ENCODE measurements at regions not wholly inside any gene's neighbourhood (a gene's known extent, or its start where the extent isn't known, plus 50 kb on each side); places are given as distances from the start of the nearest gene placed in this dataset.

GRCh38 chr5:68405784-68406743 is 190.5 kb downstream of the PIK3R1 start:
- TF ChIP-seq, protein P1, sequence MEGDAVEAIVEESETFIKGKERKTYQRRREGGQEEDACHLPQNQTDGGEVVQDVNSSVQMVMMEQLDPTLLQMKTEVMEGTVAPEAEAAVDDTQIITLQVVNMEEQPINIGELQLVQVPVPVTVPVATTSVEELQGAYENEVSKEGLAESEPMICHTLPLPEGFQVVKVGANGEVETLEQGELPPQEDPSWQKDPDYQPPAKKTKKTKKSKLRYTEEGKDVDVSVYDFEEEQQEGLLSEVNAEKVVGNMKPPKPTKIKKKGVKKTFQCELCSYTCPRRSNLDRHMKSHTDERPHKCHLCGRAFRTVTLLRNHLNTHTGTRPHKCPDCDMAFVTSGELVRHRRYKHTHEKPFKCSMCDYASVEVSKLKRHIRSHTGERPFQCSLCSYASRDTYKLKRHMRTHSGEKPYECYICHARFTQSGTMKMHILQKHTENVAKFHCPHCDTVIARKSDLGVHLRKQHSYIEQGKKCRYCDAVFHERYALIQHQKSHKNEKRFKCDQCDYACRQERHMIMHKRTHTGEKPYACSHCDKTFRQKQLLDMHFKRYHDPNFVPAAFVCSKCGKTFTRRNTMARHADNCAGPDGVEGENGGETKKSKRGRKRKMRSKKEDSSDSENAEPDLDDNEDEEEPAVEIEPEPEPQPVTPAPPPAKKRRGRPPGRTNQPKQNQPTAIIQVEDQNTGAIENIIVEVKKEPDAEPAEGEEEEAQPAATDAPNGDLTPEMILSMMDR (IDR thresholded peaks at IDR 0.05): no peak
- ATAC-seq (ENCODE audit: low FRiP score) (no peak), DNase-seq (ENCODE audit: low spot score) (no peak)

DNA sequence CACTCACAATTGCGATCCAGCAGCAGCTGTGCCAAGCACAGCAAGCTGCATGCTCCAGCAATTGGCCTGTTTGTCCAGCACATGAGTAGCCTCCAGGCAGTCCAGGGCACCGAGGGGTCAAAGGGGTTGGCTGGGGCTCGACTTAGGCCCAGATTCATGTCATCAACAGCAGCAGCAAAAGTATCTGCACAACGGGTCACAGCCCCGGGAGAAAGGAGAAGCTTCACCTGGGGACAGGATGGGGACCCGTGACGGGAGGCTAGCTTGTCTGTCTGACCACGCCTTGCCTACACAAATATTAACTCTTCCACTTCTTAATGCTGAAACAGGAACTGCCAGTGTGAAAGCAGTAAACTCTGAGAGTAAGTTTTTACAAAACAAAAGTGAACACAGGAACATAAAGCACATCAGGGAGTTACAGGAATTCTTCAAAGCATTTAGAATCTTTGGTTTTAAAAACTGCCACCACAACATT is 191.2 kb downstream of the PIK3R1 start:
- TF ChIP-seq, protein P1 (IDR thresholded peaks at IDR 0.05): no peak
- no peak for ATAC-seq (ENCODE audit: low FRiP score)
- DNase-seq (ENCODE audit: low spot score): no peak

- ATAC-seq (ENCODE audit: low FRiP score) (no peak), DNase-seq (ENCODE audit: low spot score) (no peak)
Observed at GRCh38 chr5:68407311-68408239, 192.0 kb downstream of the PIK3R1 start.

GRCh38 chr5:68408345-68408871 is 192.9 kb downstream of the PIK3R1 start:
- TF ChIP-seq, protein P1 (IDR thresholded peaks at IDR 0.05): no peak

More at GRCh38 chr5:68407311-68408239, 192.0 kb downstream of the PIK3R1 start:
- TF ChIP-seq, protein P1 (IDR thresholded peaks at IDR 0.05): no peak

DNA sequence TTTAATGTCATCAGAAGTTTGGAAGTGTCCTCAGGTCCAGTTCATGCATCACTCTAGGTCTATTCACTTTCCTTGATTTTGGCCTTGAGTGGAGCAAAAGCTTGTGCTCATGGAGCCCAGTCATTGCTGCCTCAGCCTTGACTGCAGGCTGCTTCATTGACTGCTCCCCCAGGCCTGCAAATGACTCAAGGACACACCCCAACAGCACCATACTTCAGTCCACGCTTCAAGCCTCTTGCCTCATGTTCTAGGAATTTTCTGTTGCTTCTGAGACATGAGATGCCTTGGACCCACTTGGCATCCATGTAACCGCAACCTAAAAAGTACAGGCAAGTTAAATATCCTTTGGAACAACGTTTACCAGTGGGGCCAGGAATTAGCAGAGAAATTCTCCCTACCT is 193.7 kb downstream of the PIK3R1 start:
- no peak for ATAC-seq (ENCODE audit: low FRiP score)
- TF ChIP-seq, protein P1 (IDR thresholded peaks at IDR 0.05): no peak
- DNase-seq (ENCODE audit: low spot score): no peak

More at GRCh38 chr5:68408345-68408871, 192.9 kb downstream of the PIK3R1 start:
- ATAC-seq (ENCODE audit: low FRiP score) (no peak), DNase-seq (ENCODE audit: low spot score) (no peak)

GRCh38 chr5:68411161-68411560 is 195.6 kb downstream of the PIK3R1 start:
- DNase-seq (ENCODE audit: low spot score): no peak
- no peak for ATAC-seq (ENCODE audit: low FRiP score)
- TF ChIP-seq, protein P1 (IDR thresholded peaks at IDR 0.05): no peak

Measured in omental fat pad (tissue), 3 donors.